ENCODE measurements at regions not wholly inside any gene's neighbourhood (a gene's known extent, or its start where the extent isn't known, plus 50 kb on each side); places are given as distances from the start of the nearest gene placed in this dataset.

GRCh38 chr16:63904930-63905329 lies 1216.9 kb downstream of the CDH11 start:
- Histone ChIP-seq H3K36me3 (ENCODE audit: control insufficient read depth, low read length) (no peaks in the 10 kb centered on the region), H4K20me1 (ENCODE audit: control insufficient read depth, insufficient read depth, low read depth, low read length) (no peaks in the 10 kb centered on the region), H3K4me3 (ENCODE audit: low read length) (no peak overlapping the region), H3K79me2 (ENCODE audit: control insufficient read depth, low read length) (no peaks in the 10 kb centered on the region), H3K4me1 (ENCODE audit: control insufficient read depth, low read length) (no peaks in the 10 kb centered on the region), H3F3A (ENCODE audit: control insufficient read depth, insufficient read depth) (no peaks in the 10 kb centered on the region), H3K27ac (ENCODE audit: low read depth, low read length) (no peak overlapping the region), H3K27me3 (ENCODE audit: control insufficient read depth, low read length) (no peaks in the 10 kb centered on the region), H3K9me2 (replicated peaks; ENCODE audit: control insufficient read depth, low read length) (no peaks in the 10 kb centered on the region; the same call in 1 of the 2 replicates), H3K9me3 (ENCODE audit: control insufficient read depth, insufficient read depth, low read length) (no peaks in the 10 kb centered on the region), H3K4me2 (ENCODE audit: low read length) (no peak overlapping the region)
- TF ChIP-seq CTCF (IDR thresholded peaks at IDR 0.05; ENCODE audit: low read depth, low read length, poor library complexity, severe bottlenecking): no peak
- TF ChIP-seq EZH2phosphoT487 (IDR thresholded peaks at IDR 0.05; ENCODE audit: borderline replicate concordance, low read length): no peak

- H3K4me3 ChIP-seq (ENCODE audit: low read length): no peak overlapping the region
- H3K9me2 ChIP-seq (replicated peaks; ENCODE audit: control insufficient read depth, low read length): no peaks in the 10 kb centered on the region; the same call in 1 of the 2 replicates
- no peaks in the 10 kb centered on the region for H3K79me2 ChIP-seq (ENCODE audit: control insufficient read depth, low read length)
- H3K27ac ChIP-seq (ENCODE audit: low read depth, low read length): no peak overlapping the region
- H3F3A ChIP-seq (ENCODE audit: control insufficient read depth, insufficient read depth): no peaks in the 10 kb centered on the region
- H3K27me3 ChIP-seq (ENCODE audit: control insufficient read depth, low read length): no peaks in the 10 kb centered on the region
- no peaks in the 10 kb centered on the region for H3K4me1 ChIP-seq (ENCODE audit: control insufficient read depth, low read length)
- H3K9me3 ChIP-seq (ENCODE audit: control insufficient read depth, insufficient read depth, low read length): no peaks in the 10 kb centered on the region
- no peaks in the 10 kb centered on the region for H3K36me3 ChIP-seq (ENCODE audit: control insufficient read depth, low read length)
- no peaks in the 10 kb centered on the region for H4K20me1 ChIP-seq (ENCODE audit: control insufficient read depth, insufficient read depth, low read depth, low read length)
- TF ChIP-seq CTCF (IDR thresholded peaks at IDR 0.05; ENCODE audit: low read depth, low read length, poor library complexity, severe bottlenecking) (no peak), EZH2phosphoT487 (IDR thresholded peaks at IDR 0.05; ENCODE audit: borderline replicate concordance, low read length) (no peak)
- H3K4me2 ChIP-seq (ENCODE audit: low read length): no peak overlapping the region
Observed at GRCh38 chr16:63904182-63904581, 1217.7 kb downstream of the CDH11 start.

- TF ChIP-seq EZH2phosphoT487 (IDR thresholded peaks at IDR 0.05; ENCODE audit: borderline replicate concordance, low read length) (no peak), CTCF (IDR thresholded peaks at IDR 0.05; ENCODE audit: low read depth, low read length, poor library complexity, severe bottlenecking) (no peak)
- H3K9me3 ChIP-seq (ENCODE audit: control insufficient read depth, insufficient read depth, low read length): no peaks in the 10 kb centered on the region
- H3K4me2 ChIP-seq (ENCODE audit: low read length): no peak overlapping the region
- no peaks in the 10 kb centered on the region for H3K4me1 ChIP-seq (ENCODE audit: control insufficient read depth, low read length)
- no peaks in the 10 kb centered on the region; the same call in 1 of the 2 replicates for H3K9me2 ChIP-seq (replicated peaks; ENCODE audit: control insufficient read depth, low read length)
- no peaks in the 10 kb centered on the region for H4K20me1 ChIP-seq (ENCODE audit: control insufficient read depth, insufficient read depth, low read depth, low read length)
- no peak overlapping the region for H3K4me3 ChIP-seq (ENCODE audit: low read length)
- H3K27ac ChIP-seq (ENCODE audit: low read depth, low read length): no peak overlapping the region
- H3F3A ChIP-seq (ENCODE audit: control insufficient read depth, insufficient read depth): no peaks in the 10 kb centered on the region
- no peaks in the 10 kb centered on the region for H3K27me3 ChIP-seq (ENCODE audit: control insufficient read depth, low read length)
- no peaks in the 10 kb centered on the region for H3K79me2 ChIP-seq (ENCODE audit: control insufficient read depth, low read length)
- no peaks in the 10 kb centered on the region for H3K36me3 ChIP-seq (ENCODE audit: control insufficient read depth, low read length)
Observed at GRCh38 chr16:63896383-63897109, 1225.3 kb downstream of the CDH11 start.

Data from DOHH2 (cell line).